Ishikawa (cell line): ENCODE measurements at regions not wholly inside any gene's neighbourhood (a gene's known extent, or its start where the extent isn't known, plus 50 kb on each side); places are given as distances from the start of the nearest gene placed in this dataset.

Source experiments
- CEBPB ChIP-seq: IDR thresholded peaks from 2 replicates; pipeline ENCODE4 v1.6.1; 2012
- CREB1 ChIP-seq: IDR thresholded peaks from 2 replicates; pipeline ENCODE4 v1.6.1; 2012; ENCODE audit warnings: low read depth
- EGR1 ChIP-seq: IDR thresholded peaks from 2 replicates; pipeline ENCODE4 v1.6.1; 2012
- EP300 ChIP-seq: IDR thresholded peaks from 2 replicates; pipeline ENCODE4 v1.6.1; 2012; ENCODE audit warnings: borderline replicate concordance
- FOXM1 ChIP-seq: IDR thresholded peaks from 2 replicates; pipeline ENCODE4 v1.6.1; 2012; ENCODE audit warnings: low read depth, borderline replicate concordance
- NFIC ChIP-seq: IDR thresholded peaks from 2 replicates; pipeline ENCODE4 v1.6.1; 2012
- RAD21 ChIP-seq: IDR thresholded peaks from 2 replicates; pipeline ENCODE4 v1.6.1; 2012; ENCODE audit warnings: low read depth
- TAF1 ChIP-seq: IDR thresholded peaks from 2 replicates; pipeline ENCODE4 v1.6.1; 2012; ENCODE audit warnings: low read depth, mild to moderate bottlenecking
- TCF12 ChIP-seq: IDR thresholded peaks from 2 replicates; pipeline ENCODE4 v1.6.1; 2012; ENCODE audit warnings: low read depth
- TEAD4 ChIP-seq: IDR thresholded peaks from 2 replicates; pipeline ENCODE4 v1.6.1; 2012
- YY1 ChIP-seq: IDR thresholded peaks from 2 replicates; pipeline ENCODE4 v1.6.1; 2012; ENCODE audit warnings: low read depth
- ZBTB7A ChIP-seq: IDR thresholded peaks from 2 replicates; pipeline ENCODE4 v1.6.1; 2012; ENCODE audit warnings: low read depth
- TF ChIP-seq, protein P1 (sequence below): IDR thresholded peaks from 2 replicates; pipeline ENCODE4 v1.6.1; 2012
- TF ChIP-seq, protein P2 (sequence below): IDR thresholded peaks from 2 replicates; pipeline ENCODE4 v1.6.1; 2012
- TF ChIP-seq, protein P3 (sequence below): IDR thresholded peaks from 2 replicates; pipeline ENCODE4 v1.6.1; 2012; ENCODE audit warnings: low read depth, mild to moderate bottlenecking

DNA sequence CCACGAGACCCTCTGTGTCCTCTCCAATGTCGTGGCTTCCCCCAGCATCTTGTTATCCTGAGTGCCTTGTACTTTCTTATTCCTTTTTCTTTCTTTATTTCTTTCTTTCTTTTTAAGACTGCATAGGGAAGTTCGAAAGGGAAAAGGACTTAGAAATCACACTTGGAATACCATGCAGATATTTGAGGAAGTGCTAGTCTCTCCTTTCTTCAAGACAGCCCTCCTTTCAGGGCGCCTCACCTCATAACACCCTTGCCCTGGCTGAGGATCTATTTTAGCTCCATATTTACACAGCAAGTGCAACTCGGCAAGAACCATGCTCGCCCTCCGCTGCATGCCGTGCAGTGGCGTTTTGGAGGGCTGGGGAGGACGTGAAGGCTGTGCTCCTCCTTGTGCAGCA, 232.3 kb upstream of the GLI3 start:
- TF ChIP-seq YY1, result no peak

DNA sequence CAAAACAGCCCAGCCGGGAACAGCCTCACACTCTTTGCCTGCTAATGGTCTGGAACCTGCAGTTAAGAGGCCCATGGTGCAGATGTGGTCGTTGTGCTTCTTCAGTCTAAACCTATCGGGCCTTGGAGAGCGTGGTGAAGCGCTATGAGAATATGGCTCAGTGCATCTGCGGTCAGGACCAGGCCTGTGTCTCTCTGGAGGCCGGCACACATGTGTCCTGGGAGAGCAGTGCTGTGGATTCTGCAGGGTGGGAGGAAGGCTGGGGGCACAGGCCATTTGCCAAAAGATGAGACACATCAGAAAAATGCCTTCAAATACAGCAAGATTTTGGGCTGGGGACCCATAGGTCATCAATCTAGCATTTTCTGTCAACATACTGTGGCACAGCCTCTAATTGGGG, 231.5 kb upstream of the GLI3 start:
- no peak for TF ChIP-seq FOXM1
- TF ChIP-seq CEBPB, result no peak
- no peak for TF ChIP-seq ZBTB7A
- no peak for TF ChIP-seq EP300
- no peak for TF ChIP-seq TEAD4
- no peak for TF ChIP-seq TAF1
- TF ChIP-seq, protein P1, sequence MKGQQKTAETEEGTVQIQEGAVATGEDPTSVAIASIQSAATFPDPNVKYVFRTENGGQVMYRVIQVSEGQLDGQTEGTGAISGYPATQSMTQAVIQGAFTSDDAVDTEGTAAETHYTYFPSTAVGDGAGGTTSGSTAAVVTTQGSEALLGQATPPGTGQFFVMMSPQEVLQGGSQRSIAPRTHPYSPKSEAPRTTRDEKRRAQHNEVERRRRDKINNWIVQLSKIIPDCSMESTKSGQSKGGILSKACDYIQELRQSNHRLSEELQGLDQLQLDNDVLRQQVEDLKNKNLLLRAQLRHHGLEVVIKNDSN, result no peak
- TF ChIP-seq, protein P2, sequence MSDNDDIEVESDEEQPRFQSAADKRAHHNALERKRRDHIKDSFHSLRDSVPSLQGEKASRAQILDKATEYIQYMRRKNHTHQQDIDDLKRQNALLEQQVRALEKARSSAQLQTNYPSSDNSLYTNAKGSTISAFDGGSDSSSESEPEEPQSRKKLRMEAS, result no peak

DNA sequence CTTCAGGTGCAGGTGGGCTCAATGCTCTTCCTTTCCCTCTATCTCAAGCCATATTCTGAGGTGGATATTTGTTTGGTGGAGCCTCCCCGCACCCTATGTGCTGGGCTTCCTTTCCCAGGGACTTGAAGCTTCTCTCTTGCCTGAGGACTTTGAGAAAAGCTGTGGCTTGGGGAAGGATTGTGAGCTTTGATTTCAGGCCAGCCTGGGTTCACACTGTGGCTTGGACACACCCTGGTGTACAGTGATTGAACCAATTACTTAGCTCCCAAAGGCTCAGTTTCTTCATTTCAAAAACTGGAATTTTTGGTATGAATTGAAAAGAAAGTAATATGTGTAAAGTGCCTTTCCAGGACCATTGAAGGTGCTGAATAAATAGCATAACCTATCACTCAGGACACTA, 224.5 kb upstream of the GLI3 start:
- TF ChIP-seq, protein P2, result no peak
- TF ChIP-seq, protein P1, result no peak
- TF ChIP-seq EGR1 (no peak), CREB1 (no peak), FOXM1 (no peak), TAF1 (no peak), NFIC (no peak), EP300 (no peak), TCF12 (no peak), YY1 (no peak), TEAD4 (no peak), CEBPB (no peak)
- TF ChIP-seq, protein P3, sequence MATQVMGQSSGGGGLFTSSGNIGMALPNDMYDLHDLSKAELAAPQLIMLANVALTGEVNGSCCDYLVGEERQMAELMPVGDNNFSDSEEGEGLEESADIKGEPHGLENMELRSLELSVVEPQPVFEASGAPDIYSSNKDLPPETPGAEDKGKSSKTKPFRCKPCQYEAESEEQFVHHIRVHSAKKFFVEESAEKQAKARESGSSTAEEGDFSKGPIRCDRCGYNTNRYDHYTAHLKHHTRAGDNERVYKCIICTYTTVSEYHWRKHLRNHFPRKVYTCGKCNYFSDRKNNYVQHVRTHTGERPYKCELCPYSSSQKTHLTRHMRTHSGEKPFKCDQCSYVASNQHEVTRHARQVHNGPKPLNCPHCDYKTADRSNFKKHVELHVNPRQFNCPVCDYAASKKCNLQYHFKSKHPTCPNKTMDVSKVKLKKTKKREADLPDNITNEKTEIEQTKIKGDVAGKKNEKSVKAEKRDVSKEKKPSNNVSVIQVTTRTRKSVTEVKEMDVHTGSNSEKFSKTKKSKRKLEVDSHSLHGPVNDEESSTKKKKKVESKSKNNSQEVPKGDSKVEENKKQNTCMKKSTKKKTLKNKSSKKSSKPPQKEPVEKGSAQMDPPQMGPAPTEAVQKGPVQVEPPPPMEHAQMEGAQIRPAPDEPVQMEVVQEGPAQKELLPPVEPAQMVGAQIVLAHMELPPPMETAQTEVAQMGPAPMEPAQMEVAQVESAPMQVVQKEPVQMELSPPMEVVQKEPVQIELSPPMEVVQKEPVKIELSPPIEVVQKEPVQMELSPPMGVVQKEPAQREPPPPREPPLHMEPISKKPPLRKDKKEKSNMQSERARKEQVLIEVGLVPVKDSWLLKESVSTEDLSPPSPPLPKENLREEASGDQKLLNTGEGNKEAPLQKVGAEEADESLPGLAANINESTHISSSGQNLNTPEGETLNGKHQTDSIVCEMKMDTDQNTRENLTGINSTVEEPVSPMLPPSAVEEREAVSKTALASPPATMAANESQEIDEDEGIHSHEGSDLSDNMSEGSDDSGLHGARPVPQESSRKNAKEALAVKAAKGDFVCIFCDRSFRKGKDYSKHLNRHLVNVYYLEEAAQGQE, result no peak

DNA sequence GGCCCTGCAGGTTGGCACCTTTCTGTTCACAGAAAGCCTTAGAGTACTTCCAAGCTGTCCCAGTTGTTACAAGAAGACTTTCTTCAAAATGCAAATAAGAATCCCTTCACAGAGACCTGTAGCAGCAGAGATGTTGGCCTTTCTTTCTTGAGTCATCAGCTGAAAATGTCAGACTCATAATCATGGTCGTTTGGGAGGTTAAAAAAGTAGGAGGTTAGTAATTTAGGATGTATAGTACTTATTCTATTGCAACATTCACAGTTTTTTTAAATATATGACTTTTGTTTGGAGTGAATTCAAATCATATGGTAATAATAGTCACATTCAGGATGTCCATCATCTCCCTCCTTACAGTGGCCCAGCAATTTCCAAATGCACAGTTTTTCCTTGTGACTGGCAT, 223.9 kb upstream of the GLI3 start:
- TF ChIP-seq YY1 (no peak), TAF1 (no peak), NFIC (no peak), CREB1 (no peak)
- TF ChIP-seq, protein P3, result no peak
- TF ChIP-seq, protein P1, result no peak

DNA sequence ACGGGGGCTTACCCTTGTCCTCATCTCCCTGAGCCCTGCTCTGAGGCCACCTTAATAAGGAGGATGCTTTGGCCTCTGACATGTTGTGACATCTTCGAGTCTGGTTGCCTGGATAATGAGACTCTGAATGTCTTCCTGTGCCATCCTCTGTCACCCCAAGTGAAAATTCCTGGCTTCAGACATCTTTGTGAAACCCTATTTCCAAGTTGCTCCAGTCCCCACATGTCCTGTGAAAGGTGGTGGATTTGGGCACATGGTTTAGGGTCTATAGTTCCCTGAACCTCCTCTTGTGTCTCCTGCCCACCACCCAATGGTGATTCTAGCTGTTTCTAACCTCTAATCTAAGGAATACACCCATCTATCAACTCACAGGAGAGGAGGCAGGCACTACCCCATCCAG, 223.1 kb upstream of the GLI3 start:
- TF ChIP-seq ZBTB7A, result no peak
- no peak for TF ChIP-seq RAD21
- no peak for TF ChIP-seq TAF1
- TF ChIP-seq, protein P3, result no peak
- TF ChIP-seq, protein P2, result no peak
- TF ChIP-seq TCF12, result no peak
- TF ChIP-seq, protein P1, result no peak
- TF ChIP-seq FOXM1, result no peak
- no peak for TF ChIP-seq YY1
- TF ChIP-seq TEAD4, result no peak
- no peak for TF ChIP-seq CEBPB
- no peak for TF ChIP-seq EP300
- no peak for TF ChIP-seq EGR1
- no peak for TF ChIP-seq NFIC
- TF ChIP-seq CREB1, result no peak
